Transverse colon (tissue), 4 donors: ENCODE measurements at regions not wholly inside any gene's neighbourhood (a gene's known extent, or its start where the extent isn't known, plus 50 kb on each side); places are given as distances from the start of the nearest gene placed in this dataset.
"Not testable (repeated sequence)": the region's sequence is repeated elsewhere in the genome, so short reads cannot be mapped to it uniquely, and the experiment has no call there.

Source experiments
- DNase-seq: peaks from one replicate; pipeline ENCODE4 v3.0.0-alpha.2; 2019
- H3K27ac ChIP-seq, 4 donors: fragments of 200-600 bp; sonication (generic); 2 replicates each; pipeline ENCODE4 v1.5.1; 2016 to 2018; ENCODE audit warnings: inconsistent platforms in 4 of 4
- H3K27me3 ChIP-seq: fragments of 200-600 bp; sonication (generic); 2 replicates; pipeline ENCODE4 v1.5.1; 2017; ENCODE audit warnings: inconsistent platforms
- H3K36me3 ChIP-seq, 4 donors: fragments of 200-600 bp; sonication (generic); 2 replicates each; pipeline ENCODE4 v1.5.1; 2017 to 2019; ENCODE audit warnings: inconsistent platforms in 4 of 4
- H3K4me1 ChIP-seq, 4 donors: fragments of 200-600 bp; sonication (generic); 2 replicates each; pipeline ENCODE4 v1.5.1; 2017 to 2020; ENCODE audit warnings: inconsistent platforms in 4 of 4
- H3K4me3 ChIP-seq, 4 donors: fragments of 200-600 bp; sonication (generic); 1 replicate in 1 of 4; 2 replicates in 3 of 4; pipeline versions ENCODE4 v1.5.1 to v1.6.1; 2017 to 2019; ENCODE audit warnings: inconsistent platforms in 4 of 4
- H3K9me3 ChIP-seq, 2 donors: fragments of 200-600 bp; sonication (generic); 2 replicates each; pipeline ENCODE4 v1.5.1; 2017 to 2019; ENCODE audit warnings: inconsistent platforms in 2 of 2
- EP300 ChIP-seq: sonication (generic); formaldehyde crosslinking; IDR thresholded peaks from one replicate; pipeline ENCODE4 v1.6.1; 2017; ENCODE audit warnings: antibody characterized with exemption, low read depth
- POLR2A ChIP-seq: fragments of 450-650 bp; IDR thresholded peaks from one replicate; pipeline ENCODE4 v1.6.1; 2016; ENCODE audit warnings: antibody characterized with exemption, mild to moderate bottlenecking, moderate library complexity
- POLR2AphosphoS5 ChIP-seq, 3 donors: sonication (generic); formaldehyde crosslinking; IDR thresholded peaks; one replicate each; pipeline ENCODE4 v1.6.1; 2016; ENCODE audit warnings: antibody characterized with exemption in 3 of 3
- whole genome bisulfite sequencing, 2 donors: methylation state at CpG; one replicate each; pipeline ENCODE4 v1.1.5; 2018; ENCODE audit warnings: low coverage in 1 of 2; 5-methylcytosine and 5-hydroxymethylcytosine counted together
- in situ Hi-C, 4 donors: fragments of 200-750 bp; cut with MboI; loops; one replicate each; pipeline versions ENCODE4 v1.15.0 to v1.15.1; 2017; ENCODE audit warnings: low sequenced_read_pairs in 3 of 4, low pct_ligation_motif_present in 1 of 4, low pct_unique_long_range_greater_than_20kb in 1 of 4
- intact Hi-C: fragments of 100-400 bp; cut with DNase I; formaldehyde crosslinking; loops from one replicate; pipeline ENCODE4 v1.15.1; 2023; ENCODE audit warnings: low total_unique reads
- TF ChIP-seq, protein P1 (sequence below), 5 experiments: fragments of 200-600 bp in 3 of 5; fragments of 450-650 bp in 2 of 5; sonication (generic) in 3 of 5; IDR thresholded peaks; 1 replicate in 2 of 5; 2 replicates in 3 of 5; pipeline ENCODE4 v1.5.1; 2016 to 2017; ENCODE audit warnings: antibody characterized with exemption in 5 of 5, inconsistent platforms in 3 of 5, mild to moderate bottlenecking in 2 of 5, moderate library complexity in 1 of 5

DNA sequence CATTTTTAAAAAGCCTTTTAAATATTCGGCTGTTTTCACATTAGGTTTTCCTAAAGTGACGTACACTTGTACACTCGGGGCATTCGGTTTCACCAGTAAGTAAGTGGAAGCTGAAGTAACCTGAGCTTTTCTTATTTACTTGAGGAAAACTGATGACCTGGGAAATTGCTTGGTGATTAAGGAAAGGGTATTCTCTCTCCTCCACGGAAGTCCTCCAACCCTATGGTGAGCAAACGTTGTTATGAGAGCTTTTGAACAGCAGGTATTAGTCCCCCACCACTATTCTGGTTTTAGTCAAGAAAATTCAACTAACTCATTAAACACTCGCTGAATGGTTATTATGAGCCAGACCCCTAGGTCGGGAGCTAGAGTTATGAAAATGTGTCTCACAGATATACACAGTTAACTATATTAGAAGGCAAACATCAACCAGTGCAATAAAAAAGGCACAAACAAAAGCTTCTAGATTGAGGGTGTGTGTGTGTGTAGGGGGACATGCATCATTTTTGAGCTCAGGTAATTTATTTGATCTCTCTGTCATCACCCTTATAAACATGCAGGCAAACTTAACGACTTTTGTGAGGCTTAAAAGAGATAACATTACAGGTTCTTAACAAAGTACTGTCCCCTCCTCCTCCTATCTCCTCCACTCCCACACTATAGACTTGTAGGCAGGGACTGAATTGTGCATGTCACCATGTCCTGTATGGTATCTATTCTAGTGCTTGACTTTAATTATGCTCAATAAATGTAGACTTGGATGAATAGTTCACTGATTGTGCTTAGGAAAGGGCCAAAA lies 143.3 kb upstream of the MB21D2 start:
- in situ Hi-C loops = no loop called here
- no peaks in the 10 kb centered on the region for H3K9me3 ChIP-seq
- TF ChIP-seq, protein P1, sequence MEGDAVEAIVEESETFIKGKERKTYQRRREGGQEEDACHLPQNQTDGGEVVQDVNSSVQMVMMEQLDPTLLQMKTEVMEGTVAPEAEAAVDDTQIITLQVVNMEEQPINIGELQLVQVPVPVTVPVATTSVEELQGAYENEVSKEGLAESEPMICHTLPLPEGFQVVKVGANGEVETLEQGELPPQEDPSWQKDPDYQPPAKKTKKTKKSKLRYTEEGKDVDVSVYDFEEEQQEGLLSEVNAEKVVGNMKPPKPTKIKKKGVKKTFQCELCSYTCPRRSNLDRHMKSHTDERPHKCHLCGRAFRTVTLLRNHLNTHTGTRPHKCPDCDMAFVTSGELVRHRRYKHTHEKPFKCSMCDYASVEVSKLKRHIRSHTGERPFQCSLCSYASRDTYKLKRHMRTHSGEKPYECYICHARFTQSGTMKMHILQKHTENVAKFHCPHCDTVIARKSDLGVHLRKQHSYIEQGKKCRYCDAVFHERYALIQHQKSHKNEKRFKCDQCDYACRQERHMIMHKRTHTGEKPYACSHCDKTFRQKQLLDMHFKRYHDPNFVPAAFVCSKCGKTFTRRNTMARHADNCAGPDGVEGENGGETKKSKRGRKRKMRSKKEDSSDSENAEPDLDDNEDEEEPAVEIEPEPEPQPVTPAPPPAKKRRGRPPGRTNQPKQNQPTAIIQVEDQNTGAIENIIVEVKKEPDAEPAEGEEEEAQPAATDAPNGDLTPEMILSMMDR (IDR thresholded peaks at IDR 0.05) = no peak
- no peak for TF ChIP-seq EP300
- no peak for TF ChIP-seq POLR2AphosphoS5 (IDR thresholded peaks at IDR 0.05)

DNA sequence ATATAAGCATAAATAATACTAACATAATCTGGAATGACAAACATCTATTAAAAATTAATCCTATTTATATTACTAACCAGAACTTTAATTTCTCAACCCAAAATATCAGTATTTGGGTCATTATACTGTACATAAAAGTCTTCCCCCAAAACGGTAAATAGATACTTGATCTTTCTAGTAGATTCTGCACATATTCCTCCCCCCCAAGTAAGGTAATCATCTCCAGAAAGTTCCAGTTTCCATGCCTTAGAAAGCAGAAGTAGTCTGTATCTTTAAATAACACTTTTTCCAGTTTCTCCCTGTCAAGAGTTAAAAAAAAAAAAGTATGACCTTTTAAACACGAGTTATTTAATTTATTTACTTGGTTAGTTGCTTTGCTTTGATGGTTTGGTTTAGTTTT lies 150.7 kb upstream of the MB21D2 start:
- intact Hi-C loops = no loop called here
- Histone ChIP-seq H3K9me3 (no peaks in the 10 kb centered on the region), H3K36me3 (no peaks in the 10 kb centered on the region), H3K27me3 (no peaks in the 10 kb centered on the region), H3K4me1 (no peaks in the 10 kb centered on the region), H3K4me3 (no peak overlapping the region), H3K27ac (no peak overlapping the region)
- WGBS, 2 donors = 46 to 49% methylated on average over 2 of the region's 2 CpGs
- in situ Hi-C loops = no loop called here
- DNase-seq = no peak
- no peak for TF ChIP-seq EP300
- TF ChIP-seq, protein P1 (IDR thresholded peaks at IDR 0.05) = no peak
- no peak for TF ChIP-seq POLR2AphosphoS5 (IDR thresholded peaks at IDR 0.05)
- TF ChIP-seq POLR2A = no peak

More for the DNA sequence above, 143.3 kb upstream of the MB21D2 start:
- no peaks in the 10 kb centered on the region for H3K36me3 ChIP-seq
- H3K4me1 ChIP-seq = no peaks in the 10 kb centered on the region
- no peak overlapping the region for H3K4me3 ChIP-seq
- intact Hi-C loops = no loop called here
- H3K27me3 ChIP-seq = no peaks in the 10 kb centered on the region
- no peak for DNase-seq
- H3K27ac ChIP-seq = no peak overlapping the region
- 61 to 69% methylated on average over 5 to 9 of the region's 9 CpGs for WGBS, 2 donors

DNA sequence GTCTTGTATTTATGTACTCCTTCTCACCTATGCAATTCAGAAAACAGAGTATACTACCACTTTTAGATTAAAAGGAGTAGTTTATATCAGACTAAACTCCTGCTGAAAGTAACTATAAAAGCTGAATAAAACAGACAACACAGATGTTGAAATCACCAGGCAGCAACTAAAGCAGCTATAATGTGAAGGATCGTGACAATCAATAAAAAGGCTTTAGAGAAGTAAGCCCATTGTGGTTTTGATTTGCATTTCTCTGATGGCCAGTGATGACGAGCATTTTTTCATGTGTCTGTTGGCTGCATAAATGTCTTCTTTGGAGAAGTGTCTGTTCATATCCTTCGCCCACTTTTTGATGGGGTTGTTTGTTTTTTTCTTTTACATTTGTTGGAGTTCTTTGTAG lies 152.1 kb upstream of the MB21D2 start:
- H3K9me3 ChIP-seq, H3K4me3 ChIP-seq, in situ Hi-C loops, H3K27ac ChIP-seq, intact Hi-C loops, H3K27me3 ChIP-seq, DNase-seq, H3K36me3 ChIP-seq, H3K4me1 ChIP-seq: not testable (repeated sequence)
- WGBS, 2 donors = 61 to 70% methylated on average over 2 to 3 of the region's 3 CpGs

DNA sequence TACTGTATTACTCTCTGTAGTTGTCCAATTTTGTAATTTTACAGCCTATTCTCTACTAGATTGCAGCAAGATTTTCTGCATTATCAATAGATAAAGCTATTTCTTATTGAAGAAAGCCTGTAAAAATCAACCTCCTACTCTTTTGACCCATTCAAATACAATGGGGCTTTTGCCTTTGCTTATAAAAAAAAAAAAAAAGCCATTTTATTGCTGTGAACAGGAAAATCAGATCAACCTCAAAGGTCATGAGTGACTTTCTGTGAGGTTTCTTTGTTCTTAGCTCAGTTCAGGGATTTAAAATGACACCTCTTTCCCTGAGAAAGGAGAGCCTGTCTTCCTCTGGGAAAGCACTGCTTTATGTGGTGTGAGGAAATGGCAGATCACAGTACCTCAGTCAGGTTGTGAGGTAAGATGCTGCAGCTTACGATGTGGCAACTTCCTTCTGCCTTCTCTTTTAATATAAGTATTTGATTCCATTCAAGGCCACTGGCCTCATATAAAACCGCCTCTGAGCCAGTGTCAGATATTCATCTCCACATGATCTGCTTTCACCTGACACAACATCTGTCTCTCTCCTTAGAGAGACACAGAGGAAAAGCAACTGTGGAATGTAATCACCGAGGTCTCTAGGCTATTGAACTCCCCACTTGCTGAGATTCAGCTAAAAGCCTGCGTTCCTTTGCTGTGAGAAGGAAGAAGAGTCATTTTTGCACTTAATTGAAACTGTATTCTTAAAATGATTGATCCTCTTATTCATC lies 161.5 kb upstream of the MB21D2 start:
- Histone ChIP-seq H3K27ac (no peak overlapping the region), H3K9me3 (no peaks in the 10 kb centered on the region), H3K4me1 (no peaks in the 10 kb centered on the region), H3K4me3 (no peak overlapping the region), H3K36me3 (no peaks in the 10 kb centered on the region), H3K27me3 (no peaks in the 10 kb centered on the region)
- intact Hi-C loops = no loop called here
- WGBS, 2 donors = 36 to 58% methylated on average over 2 to 4 of the region's 4 CpGs
- in situ Hi-C loops = no loop called here
- no peak for TF ChIP-seq EP300
- no peak for TF ChIP-seq POLR2AphosphoS5 (IDR thresholded peaks at IDR 0.05)
- TF ChIP-seq, protein P1 (IDR thresholded peaks at IDR 0.05) = no peak
- no peak for TF ChIP-seq POLR2A
- no peak for DNase-seq
